SW480 (cell line): ENCODE measurements at regions not wholly inside any gene's neighbourhood (a gene's known extent, or its start where the extent isn't known, plus 50 kb on each side); places are given as distances from the start of the nearest gene placed in this dataset.

Experiments
- DNase-seq: peaks from one replicate; pipeline ENCODE4 v3.0.0-alpha.2; 2016; ENCODE audit warnings: low spot score

DNA sequence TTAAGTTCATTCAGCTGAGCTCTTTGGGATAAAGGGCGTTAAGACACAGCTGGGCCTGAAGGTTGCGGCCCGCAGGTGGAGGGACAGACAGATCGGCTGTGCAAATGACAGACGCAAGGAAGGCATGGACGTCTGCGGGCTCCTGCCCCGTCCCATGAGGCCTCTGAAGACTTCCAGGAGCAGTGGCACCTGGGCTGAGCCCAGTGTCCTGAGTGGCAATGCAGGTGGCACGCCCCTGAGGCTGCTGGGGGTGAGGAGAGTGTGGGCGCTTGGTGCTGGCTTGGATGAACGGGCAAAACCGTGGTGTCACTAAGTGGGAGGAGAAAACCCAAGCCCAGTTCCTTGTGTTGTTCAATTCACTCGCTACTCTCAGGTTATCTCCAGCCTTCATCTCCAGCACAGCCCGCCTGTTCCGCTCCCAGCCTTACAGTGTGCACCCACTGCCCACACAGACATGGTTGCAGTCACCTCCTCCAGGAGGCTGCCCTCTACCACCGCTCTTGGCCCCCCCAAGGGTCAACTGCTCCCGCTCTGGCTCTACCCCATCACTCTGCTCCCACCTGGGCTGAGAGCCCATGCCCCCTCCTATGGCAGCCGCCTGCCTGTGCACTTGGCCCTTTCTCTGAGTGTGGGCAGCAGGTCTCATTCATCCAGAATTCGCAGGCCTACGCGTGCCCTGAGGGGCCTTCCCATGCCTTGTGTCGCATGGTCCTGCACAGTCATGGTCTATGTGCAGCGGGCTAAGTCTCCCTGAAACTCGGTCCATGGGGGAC is 50.3 kb downstream of the PTGR3 start:
- no peak for DNase-seq

DNA sequence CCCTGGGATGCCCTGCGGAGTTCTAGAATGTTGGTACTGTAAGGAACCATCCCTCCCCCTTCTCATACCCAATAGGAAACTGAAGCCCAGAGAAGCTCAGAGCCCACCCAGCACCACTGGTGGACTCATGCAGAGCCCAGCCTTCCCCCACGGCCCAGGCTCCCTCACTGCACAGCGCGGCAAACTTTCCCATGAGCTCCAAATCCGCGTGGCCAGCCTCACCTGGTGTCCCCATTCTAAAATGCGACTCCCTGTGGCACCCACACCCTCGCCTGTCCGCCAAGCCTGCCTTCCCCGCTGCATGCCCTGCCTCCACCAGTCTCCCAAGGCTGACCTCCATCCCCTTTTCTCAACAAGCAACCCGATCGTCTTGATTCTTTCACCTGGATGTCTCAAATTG is 51.1 kb downstream of the PTGR3 start:
- no peak for DNase-seq

GRCh38 chr18:75157381-75157780 is 51.6 kb downstream of the PTGR3 start:
- DNase-seq, result no peak

DNA sequence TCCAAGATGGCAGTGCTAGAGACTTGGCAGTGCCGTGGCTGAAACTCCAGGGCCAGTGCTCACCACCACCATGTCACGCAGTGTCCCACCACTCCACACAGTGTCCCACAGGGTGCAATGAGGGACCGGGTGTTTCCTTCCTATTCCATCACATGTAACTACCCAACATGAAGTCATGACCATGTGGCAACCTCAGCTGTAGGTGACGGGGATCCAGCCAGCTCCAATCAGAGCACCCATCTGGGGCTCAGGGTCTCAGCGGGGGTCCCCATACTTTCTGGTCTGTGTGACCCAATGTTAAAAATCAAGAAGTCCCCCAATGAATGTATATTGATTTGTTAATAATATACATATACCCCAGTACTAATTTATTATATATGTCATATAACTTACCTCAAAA is 52.1 kb downstream of the PTGR3 start:
- no peak for DNase-seq

- DNase-seq, result no peak
Observed at GRCh38 chr18:75156139-75156750, 52.7 kb downstream of the PTGR3 start.

GRCh38 chr18:75154997-75155396 is 53.9 kb downstream of the PTGR3 start:
- DNase-seq, result no peak

DNA sequence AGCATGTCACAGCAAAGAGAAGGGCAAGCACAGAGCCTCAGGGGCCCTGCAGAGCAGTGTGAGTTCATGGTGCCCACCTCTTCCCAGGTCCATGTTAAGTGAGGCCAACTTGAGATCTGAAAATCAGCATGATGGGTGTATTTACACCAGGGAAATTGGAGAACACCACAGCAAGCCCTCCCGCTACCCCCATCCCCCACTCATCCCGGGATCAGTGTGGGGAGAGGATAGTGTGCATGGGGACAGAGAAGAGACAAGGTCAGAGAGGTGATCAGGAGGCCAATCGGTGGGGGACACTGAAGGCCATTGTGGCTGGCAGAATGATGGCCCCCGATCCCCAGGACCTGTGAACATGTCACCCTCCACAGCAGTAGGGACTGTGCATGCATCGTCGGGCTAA is 54.7 kb downstream of the PTGR3 start:
- no peak for DNase-seq

GRCh38 chr18:75143851-75144250 is 65.1 kb downstream of the PTGR3 start:
- no peak for DNase-seq

DNA sequence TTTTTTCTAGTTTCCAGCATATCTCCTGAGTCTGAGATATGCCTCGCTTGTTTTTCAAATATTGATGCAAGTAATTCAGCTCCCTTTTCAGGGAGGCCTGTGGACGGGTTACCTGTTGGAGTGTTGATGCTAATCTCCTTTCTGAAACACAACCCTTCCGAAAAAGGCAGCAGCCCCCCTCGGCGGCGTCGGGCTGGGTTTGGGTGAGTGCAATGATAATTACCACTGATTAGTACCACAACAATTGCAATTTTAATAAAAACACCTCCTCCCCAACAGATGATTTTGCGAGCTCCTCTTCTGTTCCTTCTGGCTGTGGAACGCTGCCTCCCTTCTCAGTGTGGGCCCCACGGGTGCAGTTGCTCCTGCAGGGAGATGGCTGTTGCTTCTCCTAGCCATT is 66.3 kb downstream of the PTGR3 start:
- DNase-seq, result no peak

- DNase-seq, result no peak
Observed at GRCh38 chr18:75141734-75142133, 67.2 kb downstream of the PTGR3 start.

DNA sequence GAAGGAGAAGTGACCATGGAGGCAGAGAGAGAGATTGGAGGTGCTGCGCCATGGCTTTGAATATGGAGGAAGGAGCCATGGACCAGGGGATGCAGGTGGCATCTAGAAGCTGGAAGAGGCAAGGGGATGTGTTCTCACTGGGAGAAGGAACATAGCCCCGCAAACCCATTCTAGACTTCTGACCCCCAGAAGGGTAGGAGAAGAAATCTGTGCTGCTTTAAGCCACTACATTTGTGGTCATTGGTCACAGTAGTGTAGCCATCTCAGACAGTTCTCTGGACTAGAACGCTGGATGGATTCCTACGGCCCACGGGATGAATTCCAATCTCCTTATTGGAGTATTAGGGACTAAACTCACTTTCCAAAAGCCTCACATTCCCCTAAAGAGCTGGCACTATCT is 67.8 kb downstream of the PTGR3 start:
- no peak for DNase-seq

DNA sequence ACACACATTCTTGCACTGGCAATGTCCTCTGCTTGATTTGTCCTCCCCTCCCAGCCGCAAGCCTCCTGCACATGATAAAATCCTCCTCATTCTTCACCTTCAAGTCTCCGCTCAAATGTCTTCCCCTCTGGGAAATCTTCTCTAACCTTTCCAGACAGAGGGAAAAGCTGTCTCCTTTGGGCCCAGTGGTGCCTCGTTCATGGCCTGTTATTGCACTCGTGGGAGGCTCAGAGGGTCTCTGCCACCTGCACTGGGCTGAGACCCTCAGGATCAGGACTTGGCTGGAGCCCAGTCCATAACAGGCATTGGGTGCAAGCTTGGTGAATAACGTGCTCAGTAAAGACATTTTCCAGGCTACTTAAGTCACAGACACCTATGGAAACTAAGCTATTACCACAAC is 68.6 kb downstream of the PTGR3 start:
- DNase-seq, result no peak

DNA sequence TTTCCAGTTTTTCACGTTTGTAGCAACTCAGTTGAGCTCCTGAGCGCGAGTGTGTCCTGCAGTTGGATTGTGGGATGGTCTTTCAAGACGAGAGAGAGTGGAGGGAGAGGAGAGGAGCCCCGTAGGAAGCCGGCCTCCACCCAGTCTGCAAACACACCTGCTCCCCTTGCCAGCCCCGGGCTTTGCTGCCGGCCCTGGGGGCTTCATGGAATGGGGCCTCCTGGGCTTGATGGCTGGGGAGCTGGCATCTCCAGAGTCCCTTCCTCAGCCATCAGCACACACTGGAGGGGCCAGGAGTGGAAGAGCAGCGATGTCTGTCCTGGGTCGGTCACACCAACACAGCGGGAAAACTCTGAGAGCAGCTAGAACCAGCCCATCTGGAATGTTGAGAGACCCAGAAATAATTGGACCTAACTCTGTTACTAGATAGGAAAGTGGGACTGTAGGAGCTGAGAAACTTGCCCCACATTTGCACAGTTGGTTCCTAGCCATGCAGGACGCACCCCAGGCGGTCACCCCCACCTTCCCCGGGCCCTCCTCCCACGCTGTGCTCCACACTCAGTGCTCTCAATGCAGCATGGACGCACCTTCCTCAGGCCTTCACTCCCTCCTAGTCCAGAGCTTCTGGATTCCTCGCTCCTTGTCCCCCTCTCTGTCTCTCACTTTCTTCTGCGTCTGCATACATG is 69.6 kb downstream of the PTGR3 start:
- no peak for DNase-seq

DNA sequence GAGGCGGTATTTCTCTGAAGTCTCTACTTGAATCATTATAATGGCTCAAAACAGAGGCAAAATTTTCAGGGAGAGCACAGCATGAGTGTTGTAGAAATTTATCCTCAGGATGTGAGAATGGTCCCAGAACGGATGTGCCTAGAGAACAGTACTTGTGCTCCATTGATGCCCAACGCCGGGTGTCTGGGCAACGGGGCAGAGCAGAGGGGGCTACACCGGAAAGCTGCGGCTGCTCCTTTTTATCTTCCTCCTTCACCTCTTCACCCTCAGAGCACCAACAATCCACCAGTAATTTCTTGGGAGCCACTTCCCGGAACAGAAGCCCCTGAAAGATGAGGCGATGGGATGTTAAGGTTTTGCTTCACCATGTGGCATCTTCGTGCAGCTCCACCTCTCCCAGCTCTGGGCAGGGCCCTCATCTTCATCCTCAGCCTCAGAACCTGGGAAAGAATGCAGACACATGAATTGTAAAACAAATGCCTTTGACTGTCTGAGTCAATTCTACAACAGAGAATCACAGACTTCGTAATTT is 71.5 kb downstream of the PTGR3 start:
- no peak for DNase-seq

DNA sequence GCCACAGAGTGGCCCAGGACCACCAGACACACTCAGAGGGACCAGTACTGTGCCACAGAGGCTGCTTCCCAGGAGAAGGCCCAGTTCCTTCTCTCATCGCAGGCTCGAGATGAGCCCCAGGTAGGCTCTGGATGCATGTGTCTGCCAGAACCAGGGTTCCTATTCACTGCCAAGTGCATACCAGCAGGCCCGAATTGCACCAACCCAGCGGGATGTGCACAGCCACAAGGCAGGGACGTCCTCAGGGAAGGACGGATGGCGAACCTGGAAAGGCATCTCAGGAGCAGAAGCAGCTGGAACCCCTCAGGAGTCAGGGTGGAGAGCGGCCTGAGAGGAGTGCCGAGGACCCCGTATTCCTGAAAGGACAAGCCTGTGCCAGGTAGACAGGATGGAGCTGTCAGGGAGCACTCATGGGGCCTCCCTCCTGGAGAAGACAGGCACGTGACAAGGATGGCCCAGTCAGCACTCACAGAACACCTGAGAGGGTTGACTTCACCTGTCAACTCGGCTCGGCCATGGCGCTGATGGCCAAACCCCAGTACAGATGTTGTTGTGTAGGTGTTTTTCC is 73.7 kb downstream of the PTGR3 start:
- DNase-seq, result no peak

DNA sequence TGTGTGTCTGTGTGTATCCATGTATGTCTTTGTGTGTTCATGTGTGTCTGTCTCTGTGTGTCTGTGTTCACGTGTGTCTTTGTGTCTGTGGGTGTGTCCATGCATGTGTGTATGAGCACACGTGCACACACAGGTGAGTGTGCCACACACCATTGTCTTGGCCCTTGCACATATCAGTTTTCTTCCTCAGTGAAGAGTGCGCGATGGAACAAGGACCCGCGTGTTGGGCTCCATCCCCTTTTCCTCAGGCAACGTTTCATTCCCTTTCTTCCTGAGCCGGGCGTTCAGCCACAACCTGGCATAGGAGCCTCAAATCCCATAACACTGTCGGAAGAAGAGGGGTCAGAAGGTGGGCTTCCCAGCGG is 74.3 kb downstream of the PTGR3 start:
- no peak for DNase-seq

- no peak for DNase-seq
Observed at GRCh38 chr18:75133721-75134610, 75.0 kb downstream of the PTGR3 start.

- no peak for DNase-seq
Observed at GRCh38 chr18:75132931-75133525, 75.9 kb downstream of the PTGR3 start.

- DNase-seq, result no peak
Observed at GRCh38 chr18:75132098-75132870, 76.7 kb downstream of the PTGR3 start.

GRCh38 chr18:75131381-75132000 is 77.4 kb downstream of the PTGR3 start:
- no peak for DNase-seq
